Endothelial cell (in vitro differentiated cells): ENCODE measurements at regions not wholly inside any gene's neighbourhood (a gene's known extent, or its start where the extent isn't known, plus 50 kb on each side); places are given as distances from the start of the nearest gene placed in this dataset.

ENCODE experiments used
- DNase-seq: peaks from one replicate; pipeline ENCODE4 v3.0.0; 2021; ENCODE audit warnings: low spot score
- H3K27ac Mint-ChIP-seq: one replicate; pipeline ENCODE4 v1.8.0; 2021; ENCODE audit warnings: mixed read lengths, inconsistent platforms; ENCODE audit not compliant: unreplicated experiment
- H3K27me3 Mint-ChIP-seq: one replicate; pipeline ENCODE4 v1.8.0; 2021; ENCODE audit warnings: mild to moderate bottlenecking, moderate library complexity, mixed read lengths, inconsistent platforms; ENCODE audit not compliant: unreplicated experiment
- H3K36me3 Mint-ChIP-seq: one replicate; pipeline ENCODE4 v1.8.0; 2021; ENCODE audit warnings: mild to moderate bottlenecking, low read depth, mixed read lengths, inconsistent platforms; ENCODE audit not compliant: unreplicated experiment
- H3K4me1 Mint-ChIP-seq: one replicate; pipeline ENCODE4 v1.8.0; 2021; ENCODE audit warnings: mild to moderate bottlenecking, mixed read lengths, inconsistent platforms; ENCODE audit not compliant: unreplicated experiment
- H3K4me3 Mint-ChIP-seq: one replicate; pipeline ENCODE4 v1.8.0; 2021; ENCODE audit warnings: mild to moderate bottlenecking, mixed read lengths, inconsistent platforms; ENCODE audit not compliant: unreplicated experiment
- H3K9me3 Mint-ChIP-seq: one replicate; pipeline ENCODE4 v1.8.0; 2021; ENCODE audit warnings: mixed read lengths, inconsistent platforms; ENCODE audit not compliant: unreplicated experiment
- TF ChIP-seq, protein P1 (sequence below): fragments of 200-600 bp; sonication (generic); IDR thresholded peaks from one replicate; pipeline ENCODE4 v1.5.0; 2021; ENCODE audit warnings: antibody characterized with exemption; ENCODE audit not compliant: unreplicated experiment

DNA sequence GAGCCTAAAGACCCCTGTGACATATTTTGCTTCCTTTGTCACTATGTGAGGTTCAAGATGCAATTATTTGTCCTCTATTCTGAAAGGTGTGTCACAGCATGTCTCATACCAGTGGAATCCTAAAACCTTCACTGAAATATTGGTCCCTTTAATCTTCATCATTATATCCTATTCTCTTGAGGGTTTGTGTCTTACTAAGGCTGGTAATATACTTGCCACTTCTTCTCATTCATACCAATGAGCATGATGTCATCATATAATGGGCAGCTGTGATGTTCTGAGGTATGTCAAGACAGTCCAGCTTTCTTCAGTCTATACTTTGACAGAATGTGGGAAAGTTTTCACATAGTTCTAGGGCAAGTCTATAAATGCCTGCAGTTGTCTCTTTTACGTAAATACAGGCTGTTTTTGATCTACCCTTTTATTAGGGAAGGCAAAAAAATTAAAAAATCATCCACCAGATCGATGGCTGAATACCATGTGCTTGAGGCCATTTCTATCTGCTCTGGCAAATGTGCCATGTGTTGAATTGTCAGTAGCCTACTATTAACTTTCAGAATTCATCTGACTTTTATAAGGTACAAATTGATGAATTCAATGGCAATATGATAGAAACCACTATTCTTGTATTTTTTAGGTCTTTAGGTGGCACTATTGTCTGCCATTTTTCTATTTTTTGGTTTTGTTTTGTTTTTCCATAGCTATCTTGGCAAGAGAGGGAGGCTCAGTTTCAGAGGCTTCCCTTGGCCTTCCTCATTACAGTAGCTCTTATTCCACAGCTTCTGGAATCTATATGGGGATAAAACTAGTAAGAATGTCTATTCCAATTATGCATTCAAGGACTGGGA is 209.0 kb downstream of the PPARGC1A start:
- H3K4me3 Mint-ChIP-seq, result no peak overlapping the region
- no peaks in the 10 kb centered on the region for H3K9me3 Mint-ChIP-seq
- TF ChIP-seq, protein P1, sequence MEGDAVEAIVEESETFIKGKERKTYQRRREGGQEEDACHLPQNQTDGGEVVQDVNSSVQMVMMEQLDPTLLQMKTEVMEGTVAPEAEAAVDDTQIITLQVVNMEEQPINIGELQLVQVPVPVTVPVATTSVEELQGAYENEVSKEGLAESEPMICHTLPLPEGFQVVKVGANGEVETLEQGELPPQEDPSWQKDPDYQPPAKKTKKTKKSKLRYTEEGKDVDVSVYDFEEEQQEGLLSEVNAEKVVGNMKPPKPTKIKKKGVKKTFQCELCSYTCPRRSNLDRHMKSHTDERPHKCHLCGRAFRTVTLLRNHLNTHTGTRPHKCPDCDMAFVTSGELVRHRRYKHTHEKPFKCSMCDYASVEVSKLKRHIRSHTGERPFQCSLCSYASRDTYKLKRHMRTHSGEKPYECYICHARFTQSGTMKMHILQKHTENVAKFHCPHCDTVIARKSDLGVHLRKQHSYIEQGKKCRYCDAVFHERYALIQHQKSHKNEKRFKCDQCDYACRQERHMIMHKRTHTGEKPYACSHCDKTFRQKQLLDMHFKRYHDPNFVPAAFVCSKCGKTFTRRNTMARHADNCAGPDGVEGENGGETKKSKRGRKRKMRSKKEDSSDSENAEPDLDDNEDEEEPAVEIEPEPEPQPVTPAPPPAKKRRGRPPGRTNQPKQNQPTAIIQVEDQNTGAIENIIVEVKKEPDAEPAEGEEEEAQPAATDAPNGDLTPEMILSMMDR, result no peak
- H3K27me3 Mint-ChIP-seq, result no peaks in the 10 kb centered on the region
- no peak for DNase-seq
- H3K27ac Mint-ChIP-seq, result no peak overlapping the region
- H3K36me3 Mint-ChIP-seq, result no peaks in the 10 kb centered on the region
- no peaks in the 10 kb centered on the region for H3K4me1 Mint-ChIP-seq

DNA sequence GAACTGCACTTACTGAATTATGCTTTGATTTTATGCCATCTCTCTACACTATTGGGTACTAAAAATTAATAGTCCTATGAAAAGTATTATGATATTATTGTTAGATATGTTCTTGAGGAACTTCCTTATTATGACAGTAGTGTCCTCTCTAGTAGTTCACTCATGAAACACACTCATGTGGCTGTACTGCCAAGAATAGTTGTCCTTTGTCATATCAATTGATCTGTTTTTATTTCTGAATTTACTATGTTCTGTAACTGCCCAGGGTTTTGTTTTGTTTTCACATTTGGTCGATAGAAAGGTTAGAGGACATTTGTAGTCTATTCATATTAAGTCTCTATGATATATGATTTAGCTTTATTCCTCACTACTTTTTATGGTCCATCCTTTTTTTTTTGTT is 215.2 kb downstream of the PPARGC1A start:
- H3K27ac Mint-ChIP-seq, result no peak overlapping the region
- H3K27me3 Mint-ChIP-seq, result no peaks in the 10 kb centered on the region
- no peak overlapping the region for H3K4me3 Mint-ChIP-seq
- no peaks in the 10 kb centered on the region for H3K9me3 Mint-ChIP-seq
- TF ChIP-seq, protein P1, result no peak
- DNase-seq, result no peak
- no peaks in the 10 kb centered on the region for H3K4me1 Mint-ChIP-seq
- H3K36me3 Mint-ChIP-seq, result no peaks in the 10 kb centered on the region

DNA sequence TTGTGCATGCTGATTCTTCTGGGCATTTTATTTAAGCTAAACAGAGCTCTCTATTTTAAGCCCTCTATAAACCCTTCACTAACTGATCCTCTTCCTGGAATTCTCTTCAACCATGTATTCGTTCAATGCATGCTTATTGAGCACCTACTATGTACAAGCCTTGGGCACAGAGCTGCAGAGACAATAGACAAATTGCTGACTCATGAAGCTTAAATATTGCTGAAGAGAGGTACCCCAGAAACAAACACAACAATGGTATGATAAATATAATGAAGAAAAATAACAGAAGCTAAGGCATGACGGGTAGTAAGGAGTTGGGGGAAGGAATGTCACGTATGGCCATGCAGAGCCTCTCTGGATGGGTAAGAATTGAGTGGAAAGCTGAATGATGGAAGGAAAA is 222.2 kb downstream of the PPARGC1A start:
- H3K4me1 Mint-ChIP-seq, result no peaks in the 10 kb centered on the region
- no peaks in the 10 kb centered on the region for H3K27me3 Mint-ChIP-seq
- H3K36me3 Mint-ChIP-seq, result no peaks in the 10 kb centered on the region
- TF ChIP-seq, protein P1, result no peak
- no peak overlapping the region for H3K4me3 Mint-ChIP-seq
- no peaks in the 10 kb centered on the region for H3K9me3 Mint-ChIP-seq
- no peak for DNase-seq
- H3K27ac Mint-ChIP-seq, result no peak overlapping the region

DNA sequence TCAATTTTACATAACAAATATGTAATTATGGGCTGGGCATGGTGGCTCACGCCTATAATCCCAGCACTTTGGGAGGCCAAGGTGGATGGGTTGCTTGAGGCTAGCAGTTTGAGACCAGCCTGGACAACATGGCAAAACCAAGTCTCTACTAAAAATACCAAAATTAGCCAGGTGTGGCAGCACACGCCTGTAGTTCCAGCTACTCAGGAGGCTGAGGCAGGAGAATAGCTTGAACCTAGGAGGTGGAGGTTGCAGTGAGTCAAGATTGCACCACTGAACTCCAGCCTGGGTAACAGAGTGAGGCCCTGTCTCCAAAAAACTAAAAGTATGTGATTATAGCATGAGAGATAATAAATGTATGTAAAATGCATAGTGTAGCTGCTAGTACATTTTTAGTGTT is 229.0 kb downstream of the PPARGC1A start:
- TF ChIP-seq, protein P1, result no peak
- H3K4me3 Mint-ChIP-seq, result no peak overlapping the region
- H3K27ac Mint-ChIP-seq, result no peak overlapping the region
- H3K9me3 Mint-ChIP-seq, result no peaks in the 10 kb centered on the region
- no peaks in the 10 kb centered on the region for H3K4me1 Mint-ChIP-seq
- H3K36me3 Mint-ChIP-seq, result no peaks in the 10 kb centered on the region
- H3K27me3 Mint-ChIP-seq, result no peaks in the 10 kb centered on the region
- no peak for DNase-seq

DNA sequence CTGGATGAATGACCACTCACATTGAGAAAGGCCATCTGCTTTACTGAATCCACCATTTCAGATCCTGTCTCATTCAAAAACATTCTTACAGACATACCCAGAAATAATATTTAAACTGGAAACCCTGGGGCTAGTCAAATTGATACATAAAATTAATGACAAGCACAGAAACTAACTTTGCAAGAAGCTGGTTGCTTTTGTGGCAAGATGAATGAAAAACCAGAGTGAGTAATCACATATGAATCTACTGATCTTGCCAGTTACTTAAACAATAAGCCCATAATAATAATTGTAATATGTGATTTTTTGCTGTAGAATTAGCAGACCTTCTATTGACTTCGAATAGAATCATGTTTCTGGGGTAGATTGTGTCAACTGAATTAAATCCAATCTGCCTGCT is 235.1 kb downstream of the PPARGC1A start:
- H3K36me3 Mint-ChIP-seq, result no peaks in the 10 kb centered on the region
- no peaks in the 10 kb centered on the region for H3K9me3 Mint-ChIP-seq
- H3K4me1 Mint-ChIP-seq, result no peaks in the 10 kb centered on the region
- H3K27ac Mint-ChIP-seq, result no peak overlapping the region
- no peak overlapping the region for H3K4me3 Mint-ChIP-seq
- TF ChIP-seq, protein P1, result no peak
- no peak for DNase-seq
- no peaks in the 10 kb centered on the region for H3K27me3 Mint-ChIP-seq
